Transverse colon (tissue), 4 donors: ENCODE measurements at regions not wholly inside any gene's neighbourhood (a gene's known extent, or its start where the extent isn't known, plus 50 kb on each side); places are given as distances from the start of the nearest gene placed in this dataset.

Experiments used
- DNase-seq: peaks from one replicate; pipeline ENCODE4 v3.0.0-alpha.2; 2019
- H3K27ac ChIP-seq, 4 donors: fragments of 200-600 bp; sonication (generic); 2 replicates each; pipeline ENCODE4 v1.5.1; 2016 to 2018; ENCODE audit warnings: inconsistent platforms in 4 of 4
- H3K27me3 ChIP-seq: fragments of 200-600 bp; sonication (generic); 2 replicates; pipeline ENCODE4 v1.5.1; 2017; ENCODE audit warnings: inconsistent platforms
- H3K36me3 ChIP-seq, 4 donors: fragments of 200-600 bp; sonication (generic); 2 replicates each; pipeline ENCODE4 v1.5.1; 2017 to 2019; ENCODE audit warnings: inconsistent platforms in 4 of 4
- H3K4me1 ChIP-seq, 4 donors: fragments of 200-600 bp; sonication (generic); 2 replicates each; pipeline ENCODE4 v1.5.1; 2017 to 2020; ENCODE audit warnings: inconsistent platforms in 4 of 4
- H3K4me3 ChIP-seq, 4 donors: fragments of 200-600 bp; sonication (generic); 1 replicate in 1 of 4; 2 replicates in 3 of 4; pipeline versions ENCODE4 v1.5.1 to v1.6.1; 2017 to 2019; ENCODE audit warnings: inconsistent platforms in 4 of 4
- H3K9me3 ChIP-seq, 2 donors: fragments of 200-600 bp; sonication (generic); 2 replicates each; pipeline ENCODE4 v1.5.1; 2017 to 2019; ENCODE audit warnings: inconsistent platforms in 2 of 2
- CTCF ChIP-seq, 5 experiments: fragments of 200-600 bp in 3 of 5; fragments of 450-650 bp in 2 of 5; sonication (generic) in 3 of 5; IDR thresholded peaks; 1 replicate in 2 of 5; 2 replicates in 3 of 5; pipeline ENCODE4 v1.5.1; 2016 to 2017; ENCODE audit warnings: antibody characterized with exemption in 5 of 5, inconsistent platforms in 3 of 5, mild to moderate bottlenecking in 2 of 5, moderate library complexity in 1 of 5
- EP300 ChIP-seq: sonication (generic); formaldehyde crosslinking; IDR thresholded peaks from one replicate; pipeline ENCODE4 v1.6.1; 2017; ENCODE audit warnings: antibody characterized with exemption, low read depth
- POLR2A ChIP-seq: fragments of 450-650 bp; IDR thresholded peaks from one replicate; pipeline ENCODE4 v1.6.1; 2016; ENCODE audit warnings: antibody characterized with exemption, mild to moderate bottlenecking, moderate library complexity
- POLR2AphosphoS5 ChIP-seq, 3 donors: sonication (generic); formaldehyde crosslinking; IDR thresholded peaks; one replicate each; pipeline ENCODE4 v1.6.1; 2016; ENCODE audit warnings: antibody characterized with exemption in 3 of 3
- WGBS, 2 donors: methylation state at CpG; one replicate each; pipeline ENCODE4 v1.1.5; 2018; ENCODE audit warnings: low coverage in 1 of 2; 5-methylcytosine and 5-hydroxymethylcytosine counted together
- in situ Hi-C, 4 donors: fragments of 200-750 bp; cut with MboI; loops; one replicate each; pipeline versions ENCODE4 v1.15.0 to v1.15.1; 2017; ENCODE audit warnings: low sequenced_read_pairs in 3 of 4, low pct_ligation_motif_present in 1 of 4, low pct_unique_long_range_greater_than_20kb in 1 of 4
- intact Hi-C: fragments of 100-400 bp; cut with DNase I; formaldehyde crosslinking; loops from one replicate; pipeline ENCODE4 v1.15.1; 2023; ENCODE audit warnings: low total_unique reads

- intact Hi-C loops (no loop called here), in situ Hi-C loops (no loop called here)
- H3K9me3 ChIP-seq: no peaks in the 10 kb centered on the region
- no peak for DNase-seq
- H3K27ac ChIP-seq: no peak overlapping the region
- H3K36me3 ChIP-seq: no peaks in the 10 kb centered on the region
- WGBS, 2 donors: 87 to 92% methylated on average over 2 of the region's 2 CpGs
- no peaks in the 10 kb centered on the region for H3K4me1 ChIP-seq
- no peak for TF ChIP-seq POLR2A
- H3K4me3 ChIP-seq: no peak overlapping the region
- H3K27me3 ChIP-seq: no peaks in the 10 kb centered on the region
Measured at GRCh38 chr6:147712841-147713240, 204.4 kb downstream of the SAMD5 start.

GRCh38 chr6:147715035-147715434 is 206.5 kb downstream of the SAMD5 start:
- Histone ChIP-seq H3K27ac (no peak overlapping the region), H3K4me3 (no peak overlapping the region), H3K36me3 (no peaks in the 10 kb centered on the region), H3K4me1 (no peaks in the 10 kb centered on the region), H3K9me3 (no peaks in the 10 kb centered on the region), H3K27me3 (no peaks in the 10 kb centered on the region)
- in situ Hi-C loops: no loop called here
- intact Hi-C loops: no loop called here
- no peak for DNase-seq
- no peak for TF ChIP-seq EP300
- no peak for TF ChIP-seq POLR2A
- no peak for TF ChIP-seq POLR2AphosphoS5 (IDR thresholded peaks at IDR 0.05)
- TF ChIP-seq CTCF (IDR thresholded peaks at IDR 0.05): no peak
- WGBS, 2 donors: 80 to 82% methylated on average over 1 to 5 of the region's 5 CpGs

DNA sequence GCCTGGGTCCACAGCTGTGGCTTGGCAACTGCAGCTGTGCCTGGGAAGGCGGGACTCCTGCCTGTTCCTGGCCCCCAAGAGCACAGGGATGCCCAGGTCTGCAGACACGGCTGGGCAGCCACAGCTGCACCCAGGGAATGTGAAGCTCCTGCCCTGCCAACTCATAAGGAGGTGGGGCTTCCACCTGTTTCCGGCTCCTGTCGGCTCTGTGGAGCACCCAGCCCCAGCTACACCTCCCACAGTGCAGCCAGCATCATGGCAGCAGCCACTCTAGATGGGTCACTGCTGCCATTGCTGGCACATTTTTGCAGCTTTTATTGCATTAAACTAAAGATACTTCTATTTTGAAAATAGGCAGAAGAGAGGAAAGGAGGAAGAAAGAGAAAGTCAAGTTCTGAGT is 207.9 kb downstream of the SAMD5 start:
- no peaks in the 10 kb centered on the region for H3K36me3 ChIP-seq
- no peak for DNase-seq
- H3K27ac ChIP-seq: no peak overlapping the region
- 69% methylated on average over 2 of the region's 4 CpGs; no CpG with 5 or more reads in 1 of the 2 donors for WGBS, 2 donors
- H3K4me1 ChIP-seq: no peaks in the 10 kb centered on the region
- no peaks in the 10 kb centered on the region for H3K9me3 ChIP-seq
- no peak overlapping the region for H3K4me3 ChIP-seq
- in situ Hi-C loops (no loop called here), intact Hi-C loops (no loop called here)
- TF ChIP-seq POLR2AphosphoS5 (IDR thresholded peaks at IDR 0.05) (no peak), POLR2A (no peak), EP300 (no peak), CTCF (IDR thresholded peaks at IDR 0.05) (no peak)
- H3K27me3 ChIP-seq: no peaks in the 10 kb centered on the region

GRCh38 chr6:147717991-147718390 is 209.5 kb downstream of the SAMD5 start:
- DNase-seq: no peak
- no peak overlapping the region for H3K4me3 ChIP-seq
- no peaks in the 10 kb centered on the region for H3K9me3 ChIP-seq
- H3K36me3 ChIP-seq: no peaks in the 10 kb centered on the region
- no peak overlapping the region for H3K27ac ChIP-seq
- TF ChIP-seq CTCF (IDR thresholded peaks at IDR 0.05) (no peak), POLR2A (no peak), POLR2AphosphoS5 (IDR thresholded peaks at IDR 0.05) (no peak), EP300 (no peak)
- no peaks in the 10 kb centered on the region for H3K27me3 ChIP-seq
- 68 to 69% methylated on average over 2 to 5 of the region's 5 CpGs for WGBS, 2 donors
- H3K4me1 ChIP-seq: no peaks in the 10 kb centered on the region
- in situ Hi-C loops: no loop called here
- intact Hi-C loops: no loop called here

DNA sequence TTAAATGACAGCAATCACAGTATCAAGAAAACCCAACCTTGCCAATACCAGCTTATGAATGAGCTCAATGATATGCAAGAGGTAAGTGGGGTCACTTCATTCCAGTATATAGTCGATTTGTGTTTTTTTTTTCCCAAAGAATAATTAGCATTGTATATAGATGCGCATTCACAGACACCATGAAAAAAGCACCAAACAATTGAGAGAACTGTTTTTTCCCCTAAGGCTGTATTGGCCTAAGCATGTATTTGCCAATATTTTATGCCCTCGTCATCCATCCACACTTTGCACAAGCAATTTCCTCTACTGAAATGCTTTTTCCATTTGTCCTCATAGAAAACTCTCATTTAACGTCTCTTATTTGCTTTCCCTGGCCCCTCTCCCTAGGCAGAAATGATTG is 213.7 kb downstream of the SAMD5 start:
- Histone ChIP-seq H3K27ac (no peak overlapping the region), H3K36me3 (no peaks in the 10 kb centered on the region), H3K27me3 (no peaks in the 10 kb centered on the region), H3K4me1 (no peaks in the 10 kb centered on the region), H3K4me3 (no peak overlapping the region), H3K9me3 (no peaks in the 10 kb centered on the region)
- intact Hi-C loops: no loop called here
- DNase-seq: no peak
- TF ChIP-seq POLR2A: no peak
- WGBS, 2 donors: 83 to 91% methylated on average over 4 of the region's 4 CpGs
- in situ Hi-C loops: no loop called here
